HG03060 (cell line): ENCODE measurements at regions not wholly inside any gene's neighbourhood (a gene's known extent, or its start where the extent isn't known, plus 50 kb on each side); places are given as distances from the start of the nearest gene placed in this dataset.
"Not testable (repeated sequence)": the region's sequence is repeated elsewhere in the genome, so short reads cannot be mapped to it uniquely, and the experiment has no call there.

Experiments used
- ATAC-seq: cut with Tn5 transposase; IDR thresholded peaks from one replicate; pipeline ENCODE4 v1.9.1; 2021; ENCODE audit warnings: low read depth, moderate number of reproducible peaks; ENCODE audit not compliant: unreplicated experiment

GRCh38 chr6:11851387-11851786 is 72.8 kb upstream of the ADTRP start:
- no peak for ATAC-seq

- no peak for ATAC-seq
Measured at GRCh38 chr6:11848852-11849731, 70.5 kb upstream of the ADTRP start.

GRCh38 chr6:11848346-11848651 is 69.7 kb upstream of the ADTRP start:
- no peak for ATAC-seq

- no peak for ATAC-seq
Measured at GRCh38 chr6:11847515-11848345, 69.1 kb upstream of the ADTRP start.

- ATAC-seq: not testable (repeated sequence)
Measured at GRCh38 chr6:11847068-11847467, 68.5 kb upstream of the ADTRP start.

- no peak for ATAC-seq
Measured at GRCh38 chr6:11845664-11846577, 67.3 kb upstream of the ADTRP start.

GRCh38 chr6:11842795-11843194 is 64.2 kb upstream of the ADTRP start:
- ATAC-seq: not testable (repeated sequence)

- no peak for ATAC-seq
Measured at GRCh38 chr6:11835065-11835464, 56.5 kb upstream of the ADTRP start.

- peak; percentile 56 for ATAC-seq
Measured at GRCh38 chr6:11833626-11834592, 55.3 kb upstream of the ADTRP start.

GRCh38 chr6:11831653-11832052 is 53.0 kb upstream of the ADTRP start:
- ATAC-seq: no peak

GRCh38 chr6:11830520-11830919 is 51.9 kb upstream of the ADTRP start:
- ATAC-seq: no peak

GRCh38 chr6:11830105-11830504 is 51.5 kb upstream of the ADTRP start:
- no peak for ATAC-seq

- ATAC-seq: no peak
Measured at GRCh38 chr6:11828262-11828870, 49.8 kb upstream of the ADTRP start.
